Posterior vena cava (tissue), 2 donors: ENCODE measurements at regions not wholly inside any gene's neighbourhood (a gene's known extent, or its start where the extent isn't known, plus 50 kb on each side); places are given as distances from the start of the nearest gene placed in this dataset.
"Not testable (repeated sequence)": the region's sequence is repeated elsewhere in the genome, so short reads cannot be mapped to it uniquely, and the experiment has no call there.

Experiments
- DNase-seq: peaks from one replicate; pipeline ENCODE4 v3.0.0-alpha.2; 2020; ENCODE audit warnings: low spot score
- intact Hi-C, 2 donors: fragments of 100-400 bp; cut with DNase I; formaldehyde crosslinking; loops; one replicate each; pipeline versions ENCODE4 v1.14.1 to v1.14.2; 2022 to 2023
- donor health status: DM: yes; HTN: yes; CAD: no.
- donor health status: DM: yes; HTN: yes; CAD: no.

GRCh38 chr5:116864838-116865190, 290.2 kb upstream of the SEMA6A start:
- intact Hi-C loops = no loop called here
- DNase-seq = no peak

GRCh38 chr5:116864157-116864837, 289.7 kb upstream of the SEMA6A start:
- no peak for DNase-seq
- intact Hi-C loops = no loop called here

- intact Hi-C loops = no loop called here
- no peak for DNase-seq
Measured at GRCh38 chr5:116862632-116863455, 288.2 kb upstream of the SEMA6A start.

DNA sequence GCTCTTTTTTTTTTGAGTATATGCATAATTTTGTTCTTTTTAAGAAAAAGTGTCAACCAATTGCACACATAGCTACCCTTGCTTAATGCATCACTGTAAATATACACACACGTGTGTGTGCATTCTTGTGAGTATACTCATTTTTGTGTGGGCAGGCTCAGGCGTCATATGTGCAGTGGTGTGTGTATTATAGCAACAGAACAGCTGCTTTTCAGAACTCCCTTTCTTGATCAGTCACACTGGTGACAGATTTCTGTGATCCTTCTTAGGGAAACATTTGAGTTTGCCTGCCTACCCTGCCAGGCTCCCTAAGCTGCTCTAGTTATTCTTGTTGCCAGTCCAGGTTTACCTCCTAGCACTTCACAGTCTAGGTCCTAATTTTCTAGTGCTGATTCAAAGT, 287.0 kb upstream of the SEMA6A start:
- DNase-seq = no peak
- intact Hi-C loops = no loop called here

DNA sequence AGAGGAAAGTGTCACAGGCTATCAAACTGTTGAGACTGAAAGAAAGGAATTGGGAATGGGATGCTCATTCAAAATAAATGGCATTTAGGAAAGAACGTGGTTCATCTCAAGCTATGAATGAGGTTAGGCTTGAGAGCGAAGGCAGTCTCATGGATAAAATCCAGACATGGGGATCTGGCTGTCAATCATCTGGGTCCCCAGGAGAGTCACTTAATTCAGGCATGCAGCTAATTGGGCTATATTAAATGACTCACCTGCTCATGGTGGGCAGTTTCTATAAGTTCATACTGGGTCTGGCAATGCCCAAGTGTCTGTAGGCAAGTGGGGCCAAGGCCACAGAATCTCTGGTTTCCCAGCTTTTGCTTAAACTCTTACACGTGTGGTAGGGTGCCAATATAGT, 286.5 kb upstream of the SEMA6A start:
- no peak for DNase-seq
- intact Hi-C loops = no loop called here

DNA sequence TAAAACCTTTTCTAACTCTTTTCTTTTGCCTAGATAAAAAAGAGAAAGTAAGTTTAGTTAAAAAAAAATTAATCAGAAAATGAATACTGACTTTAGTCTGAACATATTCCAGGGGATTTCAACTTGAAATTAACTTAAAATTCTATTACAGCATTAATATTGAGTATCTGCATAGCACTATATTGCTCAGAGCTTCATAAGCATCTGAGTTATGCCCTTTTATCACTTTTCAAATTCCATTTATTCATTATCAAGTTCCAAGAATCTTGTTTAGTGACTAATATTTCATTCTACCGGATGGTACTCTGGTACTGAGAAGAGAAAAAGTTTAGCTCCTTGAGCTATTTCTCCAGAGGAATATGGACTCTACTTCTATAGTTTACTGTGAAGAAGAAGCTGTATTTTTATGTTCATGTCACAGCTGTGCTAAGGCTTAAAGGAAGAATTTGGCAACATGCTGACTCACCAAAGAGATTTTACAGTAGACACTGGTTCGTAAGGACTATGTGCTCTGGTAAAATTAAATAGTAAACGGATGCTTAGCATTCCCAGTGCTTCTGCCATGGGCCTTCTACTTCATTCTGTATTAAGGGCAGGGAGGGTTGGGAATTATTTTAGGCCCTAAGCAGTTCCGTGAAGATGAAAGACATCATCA, 285.2 kb upstream of the SEMA6A start:
- DNase-seq = no peak
- intact Hi-C loops = no loop called here

GRCh38 chr5:116858705-116859333, 284.2 kb upstream of the SEMA6A start:
- intact Hi-C loops = no loop called here
- DNase-seq = no peak

DNA sequence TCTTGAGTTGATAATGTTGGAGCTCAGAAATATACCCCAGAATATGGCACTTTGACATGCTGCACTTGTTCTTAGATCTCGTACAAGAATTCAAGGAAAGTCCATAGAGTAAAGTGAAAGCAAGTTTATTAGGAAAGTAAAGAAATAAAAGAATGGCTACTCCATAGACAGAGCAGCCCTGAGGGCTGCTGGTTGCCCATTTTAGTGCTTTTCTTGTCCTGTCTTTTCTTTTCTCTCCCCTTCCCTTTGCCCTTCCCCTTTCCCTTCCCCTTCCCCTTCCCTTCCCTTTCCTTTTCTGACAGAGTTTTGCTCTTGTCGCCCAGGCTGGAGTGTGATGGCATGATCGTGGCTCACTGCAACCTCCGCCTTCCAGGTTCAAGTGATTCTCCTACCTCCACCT, 283.4 kb upstream of the SEMA6A start:
- DNase-seq, intact Hi-C loops: not testable (repeated sequence)

- intact Hi-C loops = no loop called here
- DNase-seq = no peak
Measured at GRCh38 chr5:116856271-116856670, 281.6 kb upstream of the SEMA6A start.

DNA sequence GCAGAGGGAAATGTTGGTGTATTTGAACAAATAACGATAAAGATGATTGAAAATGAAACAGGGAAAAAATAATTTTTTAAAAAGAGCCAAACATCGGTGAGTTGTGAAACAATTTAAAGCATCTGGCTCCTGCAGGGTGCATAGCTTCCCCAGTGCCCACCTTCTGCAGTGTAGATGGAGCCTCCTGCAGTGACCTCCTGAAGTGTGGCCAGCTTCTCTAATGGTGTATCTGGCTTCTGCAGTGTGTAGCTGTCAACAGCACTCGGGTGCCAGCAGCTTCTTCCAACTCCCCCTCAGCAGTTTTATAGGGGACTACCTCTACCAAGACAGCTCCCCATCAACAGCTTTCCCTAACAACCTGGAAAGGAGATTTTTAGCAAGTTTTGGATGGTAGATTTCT, 279.4 kb upstream of the SEMA6A start:
- intact Hi-C loops = no loop called here
- DNase-seq = no peak

- DNase-seq = no peak
- intact Hi-C loops = no loop called here
Measured at GRCh38 chr5:116848954-116849581, 274.4 kb upstream of the SEMA6A start.

GRCh38 chr5:116847960-116848359, 273.3 kb upstream of the SEMA6A start:
- no peak for DNase-seq
- intact Hi-C loops = no loop called here

GRCh38 chr5:116844015-116844414, 269.4 kb upstream of the SEMA6A start:
- DNase-seq = no peak
- intact Hi-C loops = no loop called here

DNA sequence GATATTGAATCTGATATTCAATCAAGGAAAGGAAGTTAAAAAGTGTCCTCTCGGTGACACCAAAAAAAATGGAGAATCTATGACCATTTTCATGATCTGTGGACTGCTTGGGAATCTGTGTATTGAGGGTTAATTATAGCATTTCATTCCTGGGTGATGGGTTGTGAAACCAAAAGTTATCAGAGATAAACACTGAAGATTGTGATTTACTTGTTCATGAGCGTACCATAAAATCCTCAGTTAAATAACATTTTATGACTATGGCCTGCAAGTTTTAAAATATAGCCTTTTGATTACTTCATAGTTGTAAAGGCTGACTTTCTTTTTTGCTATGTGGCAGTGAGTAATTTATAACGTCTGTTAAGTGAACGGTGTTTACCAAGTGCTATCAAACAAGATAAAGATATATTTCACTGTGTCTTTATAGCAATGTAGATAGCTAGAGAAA, 267.9 kb upstream of the SEMA6A start:
- DNase-seq = no peak
- intact Hi-C loops = no loop called here

DNA sequence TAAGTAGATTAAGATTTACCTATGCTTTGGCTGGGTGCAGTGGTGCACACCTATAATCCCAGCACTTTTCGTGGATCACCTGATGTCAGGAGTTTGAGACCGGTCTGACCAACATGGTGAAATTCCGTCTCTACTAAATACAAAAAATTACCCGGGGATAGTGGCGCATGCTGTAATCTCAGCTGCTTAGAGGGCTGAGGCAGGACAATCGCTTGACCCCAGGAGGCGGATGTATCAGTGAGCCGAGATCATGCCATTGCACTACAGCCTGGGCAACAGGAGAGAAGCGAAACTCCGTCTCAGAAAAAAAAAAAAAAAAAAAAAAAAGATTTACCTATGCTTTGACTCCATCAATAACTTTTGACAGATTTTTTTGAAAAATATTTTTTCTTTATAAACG, 267.1 kb upstream of the SEMA6A start:
- intact Hi-C loops = no loop called here

DNA sequence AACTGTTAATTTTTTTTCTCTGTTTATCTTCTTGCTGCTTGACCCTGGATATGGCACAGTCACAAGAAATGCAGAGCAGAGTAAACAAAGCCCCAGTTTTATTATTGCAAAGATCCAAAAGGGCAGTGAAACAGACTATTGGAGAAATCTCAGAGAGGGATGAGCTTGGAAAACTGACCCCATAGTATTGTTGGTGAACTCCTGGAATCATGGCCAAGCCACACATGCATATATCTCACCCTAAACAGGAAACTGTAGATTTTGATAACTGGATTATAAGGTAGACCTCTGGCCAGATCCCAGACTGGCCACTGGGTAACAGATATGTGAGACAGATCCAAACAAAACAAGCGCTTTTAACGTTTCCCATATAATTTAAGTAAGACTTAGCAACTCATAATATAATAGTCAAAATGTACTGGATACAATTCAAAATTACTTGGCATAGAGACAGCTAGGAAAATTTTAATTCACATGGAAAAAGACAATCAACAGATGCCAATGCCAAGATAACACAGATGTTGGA, 263.5 kb upstream of the SEMA6A start:
- intact Hi-C loops = loop anchor here in 1 of 2 donors (5.0 kb wide), 1 partner anchor 51 kb away; no protein-coding TSS in a partner anchor
- no peak for DNase-seq

More for the DNA sequence above, 267.1 kb upstream of the SEMA6A start:
- DNase-seq = no peak

DNA sequence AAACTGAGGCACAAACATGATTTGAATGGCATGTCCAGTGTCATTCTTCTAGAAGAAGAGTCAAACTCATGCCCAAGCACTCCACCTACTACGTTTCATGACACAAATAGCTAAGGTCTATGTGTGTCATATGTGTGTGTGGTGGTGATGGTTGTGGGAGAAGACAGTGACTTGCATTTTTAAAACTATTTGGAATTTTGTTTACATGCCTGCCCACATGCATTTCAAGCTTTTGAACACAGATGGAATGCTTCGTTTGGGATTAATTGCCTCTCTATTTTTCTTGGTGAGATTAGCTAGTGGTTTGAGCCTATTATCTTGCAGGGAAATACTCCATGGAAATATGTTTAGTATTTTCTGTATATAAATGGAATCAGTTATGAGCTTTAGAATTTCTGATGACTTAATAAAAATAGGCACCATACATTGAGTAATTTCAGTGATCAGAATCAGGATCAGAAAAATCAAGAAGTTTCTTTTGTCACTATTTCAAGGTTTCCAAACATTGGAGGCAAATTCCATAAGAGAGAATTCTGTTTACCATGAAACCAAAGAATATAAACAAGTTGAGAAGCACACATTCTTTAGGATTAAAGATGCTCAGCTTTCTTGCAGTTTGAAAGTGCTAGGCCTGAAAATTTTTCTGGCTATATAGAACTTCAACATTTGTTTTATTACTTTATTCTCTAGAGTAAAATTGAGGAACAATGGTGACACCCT, 260.3 kb upstream of the SEMA6A start:
- DNase-seq = no peak
- intact Hi-C loops = loop anchor here in 1 of 2 donors (5.0 kb wide), 1 partner anchor 48 kb away; no protein-coding TSS in a partner anchor

DNA sequence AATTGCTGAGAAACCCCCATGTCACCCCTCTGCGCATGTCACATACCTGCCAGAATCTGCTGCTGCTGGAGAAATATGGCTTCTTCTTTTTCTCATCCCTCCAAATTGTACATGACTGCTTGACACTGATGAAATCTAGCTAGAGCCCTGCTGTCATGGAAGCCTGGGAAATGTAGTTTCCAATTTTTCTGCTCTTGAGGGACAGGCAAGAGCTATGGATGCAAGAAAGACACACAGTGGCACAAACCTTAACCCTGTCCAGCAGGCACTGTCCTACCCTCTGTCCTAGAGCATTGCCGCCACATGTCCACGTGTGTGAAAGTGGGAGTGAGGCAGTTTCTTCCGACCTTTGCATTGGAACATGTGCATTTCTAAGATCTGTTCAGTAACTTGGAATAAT, 255.5 kb upstream of the SEMA6A start:
- DNase-seq = no peak
- intact Hi-C loops = no loop called here

GRCh38 chr5:116827078-116827477, 252.5 kb upstream of the SEMA6A start:
- DNase-seq = no peak
- intact Hi-C loops = no loop called here
